ENCODE measurements at regions not wholly inside any gene's neighbourhood (a gene's known extent, or its start where the extent isn't known, plus 50 kb on each side); places are given as distances from the start of the nearest gene placed in this dataset.

DNA sequence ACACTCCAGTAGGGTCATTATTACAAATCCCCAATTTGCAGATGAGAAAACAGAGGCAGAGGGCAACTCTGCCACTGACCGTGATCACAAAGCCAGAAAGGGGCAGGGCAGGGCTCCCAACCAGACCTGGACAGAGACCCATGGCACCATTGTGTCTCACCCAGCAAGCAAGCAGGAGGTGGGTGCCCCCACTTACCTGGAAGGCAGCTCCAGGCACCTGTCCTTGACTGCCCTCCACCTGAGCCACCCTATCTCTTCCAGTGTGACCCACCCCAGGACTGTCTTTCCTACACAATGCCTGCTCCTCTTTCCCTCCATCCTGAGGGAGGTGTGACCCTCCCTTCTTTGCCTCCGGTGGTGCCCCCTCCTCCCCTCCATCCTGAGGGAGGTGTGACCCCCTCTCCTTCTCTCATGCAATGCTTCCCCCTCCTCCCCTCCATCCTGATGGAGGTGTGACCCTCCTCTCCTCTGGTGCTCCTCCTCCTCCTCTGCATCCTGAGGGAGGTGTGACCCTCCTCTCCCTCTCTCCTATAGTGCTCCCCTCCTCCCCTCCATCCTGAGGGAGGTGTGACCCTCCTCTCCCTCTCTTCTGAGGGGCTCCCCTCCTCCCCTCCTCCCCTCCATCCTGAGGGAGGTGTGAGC is 198.0 kb downstream of the MED10 start:
- no peaks in the 10 kb centered on the region for H3K4me1 ChIP-seq (ENCODE audit: control insufficient read depth in 5 of 5, insufficient read depth in 5 of 5, low read length in 5 of 5)
- peaks cover 0 to 5% (median 3%) of the 10 kb centered on the region in 5 donors for H3K27me3 ChIP-seq (ENCODE audit: control insufficient read depth in 5 of 5, insufficient read depth in 4 of 5, low read length in 5 of 5)
- H3K36me3 ChIP-seq (ENCODE audit: control insufficient read depth in 5 of 5, insufficient read depth in 5 of 5, low read length in 5 of 5), result no peaks in the 10 kb centered on the region
- H3K9ac ChIP-seq (ENCODE audit: low read length in 5 of 5), result no peak overlapping the region
- H3K4me3 ChIP-seq (ENCODE audit: low read depth in 1 of 5, low read length in 5 of 5), result no peak overlapping the region
- H3K27ac ChIP-seq (ENCODE audit: low read depth, low read length), result no peak overlapping the region
- peaks cover 0 to 3% (median 0%) of the 10 kb centered on the region in 5 donors for H3K9me3 ChIP-seq (ENCODE audit: control insufficient read depth in 5 of 5, low read length in 5 of 5)

DNA sequence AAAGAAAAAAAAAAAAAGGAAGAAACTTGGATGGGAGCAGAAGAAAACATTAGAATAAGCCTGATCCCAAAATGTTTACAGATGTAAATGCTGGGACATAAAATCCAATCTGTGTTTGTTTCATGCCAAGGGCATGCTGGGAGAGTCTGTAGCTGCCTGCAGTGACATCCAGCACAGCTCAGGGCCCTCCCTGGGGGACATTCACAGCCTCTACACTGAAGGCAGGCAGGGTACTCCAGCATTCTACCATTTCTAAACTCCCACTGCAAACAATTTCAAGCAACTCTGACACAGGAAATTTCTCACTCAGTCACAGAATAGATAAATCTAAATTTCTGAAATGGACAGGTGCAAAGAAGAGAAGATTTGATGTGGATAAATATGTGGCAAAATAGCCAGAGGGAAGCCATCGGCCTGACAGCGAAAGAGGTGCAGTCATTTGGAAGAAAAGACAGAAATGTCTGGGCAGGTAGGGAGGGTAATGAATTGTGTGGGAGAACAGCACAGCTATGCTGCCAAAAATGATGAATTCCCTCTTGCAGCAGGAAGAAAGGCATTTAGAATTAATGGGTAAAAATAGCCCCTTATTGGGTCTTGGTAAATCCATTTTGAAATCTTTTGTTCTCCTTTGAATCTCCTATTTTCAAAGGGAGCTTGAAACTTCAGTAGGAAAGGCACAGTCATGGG is 199.4 kb downstream of the MED10 start:
- Histone ChIP-seq H3K4me1 (ENCODE audit: control insufficient read depth in 5 of 5, insufficient read depth in 5 of 5, low read length in 5 of 5) (no peaks in the 10 kb centered on the region), H3K27me3 (ENCODE audit: control insufficient read depth in 5 of 5, insufficient read depth in 4 of 5, low read length in 5 of 5) (peaks cover 0 to 5% (median 3%) of the 10 kb centered on the region in 5 donors), H3K4me3 (ENCODE audit: low read depth in 1 of 5, low read length in 5 of 5) (no peak overlapping the region), H3K9ac (ENCODE audit: low read length in 5 of 5) (no peak overlapping the region), H3K9me3 (ENCODE audit: control insufficient read depth in 5 of 5, low read length in 5 of 5) (peaks cover 0 to 3% (median 0%) of the 10 kb centered on the region in 5 donors), H3K27ac (ENCODE audit: low read depth, low read length) (no peak overlapping the region), H3K36me3 (ENCODE audit: control insufficient read depth in 5 of 5, insufficient read depth in 5 of 5, low read length in 5 of 5) (no peaks in the 10 kb centered on the region)

DNA sequence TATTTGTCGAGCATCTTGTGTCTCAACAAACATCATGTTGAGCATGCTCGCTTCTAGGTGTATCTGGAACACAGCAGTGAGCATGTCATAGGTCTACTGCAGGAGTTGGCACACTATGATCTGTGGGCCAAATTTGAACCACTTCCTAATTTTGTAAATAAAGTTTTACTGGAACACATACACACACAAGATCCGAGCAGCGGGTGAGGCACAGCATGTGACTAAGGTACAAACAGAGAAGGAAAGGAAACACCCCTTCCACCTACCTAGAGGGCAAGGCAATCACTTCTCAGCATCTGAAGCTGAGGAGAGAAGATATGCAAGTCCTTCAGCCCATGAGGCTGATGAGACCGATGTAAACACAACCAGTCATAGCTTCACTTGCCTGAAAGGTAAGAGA is 200.4 kb downstream of the MED10 start:
- Histone ChIP-seq H3K36me3 (ENCODE audit: control insufficient read depth in 5 of 5, insufficient read depth in 5 of 5, low read length in 5 of 5) (no peaks in the 10 kb centered on the region), H3K4me3 (ENCODE audit: low read depth in 1 of 5, low read length in 5 of 5) (no peak overlapping the region), H3K27me3 (ENCODE audit: control insufficient read depth in 5 of 5, insufficient read depth in 4 of 5, low read length in 5 of 5) (peaks cover 0 to 5% (median 3%) of the 10 kb centered on the region in 5 donors), H3K4me1 (ENCODE audit: control insufficient read depth in 5 of 5, insufficient read depth in 5 of 5, low read length in 5 of 5) (no peaks in the 10 kb centered on the region), H3K9me3 (ENCODE audit: control insufficient read depth in 5 of 5, low read length in 5 of 5) (peaks cover 0 to 3% (median 0%) of the 10 kb centered on the region in 5 donors), H3K27ac (ENCODE audit: low read depth, low read length) (no peak overlapping the region), H3K9ac (ENCODE audit: low read length in 5 of 5) (no peak overlapping the region)

DNA sequence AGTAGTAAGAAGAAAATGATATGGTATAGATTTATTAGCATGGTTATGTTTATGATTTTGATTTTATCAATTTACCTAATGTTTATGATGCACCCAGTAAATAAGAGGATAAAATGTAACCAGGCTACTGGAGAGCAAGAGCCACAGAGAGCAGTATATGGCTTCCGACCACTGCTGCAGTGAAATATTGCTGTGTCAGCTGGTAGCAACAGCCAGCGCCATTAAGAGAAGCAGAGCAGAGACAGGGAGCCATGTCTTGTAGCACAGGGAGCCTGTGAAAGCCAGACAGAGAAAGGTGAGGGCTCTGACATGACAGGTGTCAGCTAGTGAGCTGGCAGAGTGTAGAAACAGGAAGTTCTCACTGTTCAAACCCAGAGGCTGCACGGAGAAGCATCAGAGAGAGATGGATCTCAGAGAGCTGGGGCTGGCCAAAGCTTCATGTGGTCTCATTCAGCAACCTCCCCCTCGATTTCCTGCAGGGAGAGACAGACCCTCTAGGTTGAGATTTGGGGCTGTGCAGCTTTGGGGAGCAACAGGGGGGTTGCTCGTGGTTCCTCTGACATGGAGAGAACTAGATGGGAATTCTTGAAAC is 202.1 kb downstream of the MED10 start:
- Histone ChIP-seq H3K4me3 (ENCODE audit: low read depth in 1 of 5, low read length in 5 of 5) (no peak overlapping the region), H3K9me3 (ENCODE audit: control insufficient read depth in 5 of 5, low read length in 5 of 5) (peaks cover 0 to 3% (median 0%) of the 10 kb centered on the region in 5 donors), H3K36me3 (ENCODE audit: control insufficient read depth in 5 of 5, insufficient read depth in 5 of 5, low read length in 5 of 5) (no peaks in the 10 kb centered on the region), H3K4me1 (ENCODE audit: control insufficient read depth in 5 of 5, insufficient read depth in 5 of 5, low read length in 5 of 5) (no peaks in the 10 kb centered on the region), H3K27me3 (ENCODE audit: control insufficient read depth in 5 of 5, insufficient read depth in 4 of 5, low read length in 5 of 5) (peaks cover 0 to 3% (median 3%) of the 10 kb centered on the region in 5 donors), H3K9ac (ENCODE audit: low read length in 5 of 5) (no peak overlapping the region), H3K27ac (ENCODE audit: low read depth, low read length) (no peak overlapping the region)

DNA sequence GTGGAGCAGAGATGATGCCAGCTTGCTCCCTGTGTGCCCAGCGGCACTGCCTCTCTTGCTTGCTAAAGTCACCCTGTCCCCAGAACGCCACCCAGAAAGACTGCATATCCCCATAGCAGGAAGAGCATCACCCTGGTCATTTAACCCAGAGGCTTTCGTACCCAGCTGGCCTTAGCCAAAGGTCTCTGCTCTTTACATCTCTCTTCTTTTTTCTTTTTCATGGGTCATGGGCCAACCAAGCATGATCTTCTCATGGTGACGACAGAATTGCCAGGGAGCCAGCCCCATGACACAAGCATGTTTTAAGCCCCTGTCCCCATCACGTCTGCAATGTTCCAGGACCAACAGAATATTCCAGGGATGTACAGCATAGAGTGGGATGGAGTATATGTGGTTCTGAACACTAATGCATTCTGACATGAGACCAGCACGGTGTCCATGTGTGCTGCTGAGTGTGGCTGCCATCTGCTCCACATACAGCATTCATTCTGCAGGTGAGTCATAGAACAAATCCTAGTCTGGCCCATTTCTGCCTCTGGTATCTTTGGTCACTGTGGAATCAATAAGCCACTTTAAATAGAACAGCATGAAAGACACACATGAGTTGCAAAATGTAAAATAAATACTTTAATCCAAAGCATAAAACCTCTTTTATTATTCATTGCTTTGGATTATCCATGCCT is 203.0 kb downstream of the MED10 start:
- Histone ChIP-seq H3K9ac (ENCODE audit: low read length in 5 of 5) (no peak overlapping the region), H3K27me3 (ENCODE audit: control insufficient read depth in 5 of 5, insufficient read depth in 4 of 5, low read length in 5 of 5) (peaks cover 0 to 2% (median 0%) of the 10 kb centered on the region in 5 donors), H3K4me1 (ENCODE audit: control insufficient read depth in 5 of 5, insufficient read depth in 5 of 5, low read length in 5 of 5) (no peaks in the 10 kb centered on the region), H3K9me3 (ENCODE audit: control insufficient read depth in 5 of 5, low read length in 5 of 5) (peaks cover 0 to 2% (median 0%) of the 10 kb centered on the region in 5 donors), H3K36me3 (ENCODE audit: control insufficient read depth in 5 of 5, insufficient read depth in 5 of 5, low read length in 5 of 5) (no peaks in the 10 kb centered on the region), H3K4me3 (ENCODE audit: low read depth in 1 of 5, low read length in 5 of 5) (no peak overlapping the region), H3K27ac (ENCODE audit: low read depth, low read length) (no peak overlapping the region)

DNA sequence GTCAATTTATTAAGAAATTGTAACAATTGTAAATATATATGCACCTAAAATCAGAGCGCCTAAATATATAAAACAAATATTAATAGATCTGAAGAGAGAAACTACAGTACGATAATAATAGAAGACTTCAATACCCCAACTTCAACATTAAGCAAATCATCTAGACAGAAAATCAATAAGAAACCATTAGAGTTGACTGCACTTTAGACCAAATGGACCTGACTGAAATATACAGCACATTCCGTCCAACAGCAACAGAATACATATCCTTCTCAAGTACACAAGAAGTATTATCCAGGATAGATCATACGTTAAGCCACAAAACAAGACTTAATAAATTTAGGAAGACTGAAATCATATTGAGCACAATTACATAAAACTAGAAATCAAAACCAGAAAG is 208.7 kb downstream of the MED10 start:
- H3K4me3 ChIP-seq (ENCODE audit: low read depth in 1 of 5, low read length in 5 of 5), result no peak overlapping the region
- H3K36me3 ChIP-seq (ENCODE audit: control insufficient read depth in 5 of 5, insufficient read depth in 5 of 5, low read length in 5 of 5), result no peaks in the 10 kb centered on the region
- H3K9me3 ChIP-seq (ENCODE audit: control insufficient read depth in 5 of 5, low read length in 5 of 5), result no peaks in the 10 kb centered on the region
- H3K27ac ChIP-seq (ENCODE audit: low read depth, low read length), result no peak overlapping the region
- peaks cover 0 to 2% (median 0%) of the 10 kb centered on the region in 5 donors for H3K27me3 ChIP-seq (ENCODE audit: control insufficient read depth in 5 of 5, insufficient read depth in 4 of 5, low read length in 5 of 5)
- no peaks in the 10 kb centered on the region for H3K4me1 ChIP-seq (ENCODE audit: control insufficient read depth in 5 of 5, insufficient read depth in 5 of 5, low read length in 5 of 5)
- H3K9ac ChIP-seq (ENCODE audit: low read length in 5 of 5), result no peak overlapping the region

DNA sequence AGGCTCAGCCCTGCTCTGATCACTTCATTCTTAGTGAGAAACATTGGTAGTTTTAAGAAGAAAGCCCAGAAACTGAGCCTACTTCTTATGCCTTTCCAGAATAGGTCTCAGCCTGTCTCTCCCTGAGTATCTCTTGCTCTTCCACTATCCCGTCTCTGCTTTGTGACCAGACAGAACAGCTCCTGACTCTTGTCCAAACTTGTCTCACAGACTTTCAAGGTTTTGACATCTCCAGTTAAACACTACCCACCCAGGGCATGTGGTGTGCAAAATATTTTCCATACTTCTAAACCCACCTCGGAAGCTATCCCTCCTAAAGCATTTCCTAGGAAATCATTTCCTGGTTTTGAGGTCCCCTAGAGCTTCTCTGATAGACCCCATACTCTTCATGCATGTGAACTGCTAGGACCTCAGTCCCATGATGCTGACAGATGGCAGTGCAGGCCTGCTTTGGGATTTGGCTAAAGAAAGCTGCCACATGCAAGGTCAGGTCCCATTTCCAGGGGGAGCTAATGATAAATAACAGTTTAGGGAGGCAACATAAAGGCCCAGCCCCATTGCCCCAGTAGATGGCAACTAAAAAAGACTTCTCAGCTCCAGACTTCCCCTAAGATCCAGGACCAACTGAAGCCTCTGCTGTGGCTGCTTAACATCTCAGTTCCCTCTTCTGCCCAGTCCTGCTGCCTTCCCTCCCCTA is 211.5 kb downstream of the MED10 start:
- no peaks in the 10 kb centered on the region for H3K9me3 ChIP-seq (ENCODE audit: control insufficient read depth in 5 of 5, low read length in 5 of 5)
- H3K27me3 ChIP-seq (ENCODE audit: control insufficient read depth in 5 of 5, insufficient read depth in 4 of 5, low read length in 5 of 5), result peaks cover 0 to 5% (median 0%) of the 10 kb centered on the region in 5 donors
- H3K27ac ChIP-seq (ENCODE audit: low read depth, low read length), result no peak overlapping the region
- no peaks in the 10 kb centered on the region for H3K4me1 ChIP-seq (ENCODE audit: control insufficient read depth in 5 of 5, insufficient read depth in 5 of 5, low read length in 5 of 5)
- H3K36me3 ChIP-seq (ENCODE audit: control insufficient read depth in 5 of 5, insufficient read depth in 5 of 5, low read length in 5 of 5), result no peaks in the 10 kb centered on the region
- H3K4me3 ChIP-seq (ENCODE audit: low read depth in 1 of 5, low read length in 5 of 5), result no peak overlapping the region
- H3K9ac ChIP-seq (ENCODE audit: low read length in 5 of 5), result no peak overlapping the region

DNA sequence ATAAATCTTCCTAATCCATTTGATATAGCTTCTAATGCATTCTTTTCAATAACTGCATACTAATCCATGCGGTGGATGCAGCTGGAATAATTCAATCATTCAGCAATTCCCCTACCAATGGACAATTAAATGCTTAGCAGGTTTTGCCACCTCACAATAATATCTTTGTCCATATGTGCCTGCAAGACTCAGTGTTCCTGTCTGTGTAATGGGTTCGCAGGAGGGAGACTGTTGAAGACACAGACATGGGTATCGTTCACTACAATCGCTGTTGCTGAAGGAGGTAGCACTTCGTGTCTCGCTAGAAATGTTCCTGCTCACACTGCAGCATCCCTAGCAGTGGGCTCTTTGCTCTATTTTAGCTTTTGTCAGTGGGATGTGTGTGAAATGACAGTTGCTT is 214.4 kb downstream of the MED10 start:
- H3K9ac ChIP-seq (ENCODE audit: low read length in 5 of 5), result no peak overlapping the region
- H3K9me3 ChIP-seq (ENCODE audit: control insufficient read depth in 5 of 5, low read length in 5 of 5), result no peaks in the 10 kb centered on the region
- no peak overlapping the region for H3K27ac ChIP-seq (ENCODE audit: low read depth, low read length)
- no peaks in the 10 kb centered on the region for H3K36me3 ChIP-seq (ENCODE audit: control insufficient read depth in 5 of 5, insufficient read depth in 5 of 5, low read length in 5 of 5)
- H3K4me3 ChIP-seq (ENCODE audit: low read depth in 1 of 5, low read length in 5 of 5), result no peak overlapping the region
- H3K27me3 ChIP-seq (ENCODE audit: control insufficient read depth in 5 of 5, insufficient read depth in 4 of 5, low read length in 5 of 5), result peaks cover 0 to 5% (median 2%) of the 10 kb centered on the region in 5 donors
- H3K4me1 ChIP-seq (ENCODE audit: control insufficient read depth in 5 of 5, insufficient read depth in 5 of 5, low read length in 5 of 5), result no peaks in the 10 kb centered on the region

DNA sequence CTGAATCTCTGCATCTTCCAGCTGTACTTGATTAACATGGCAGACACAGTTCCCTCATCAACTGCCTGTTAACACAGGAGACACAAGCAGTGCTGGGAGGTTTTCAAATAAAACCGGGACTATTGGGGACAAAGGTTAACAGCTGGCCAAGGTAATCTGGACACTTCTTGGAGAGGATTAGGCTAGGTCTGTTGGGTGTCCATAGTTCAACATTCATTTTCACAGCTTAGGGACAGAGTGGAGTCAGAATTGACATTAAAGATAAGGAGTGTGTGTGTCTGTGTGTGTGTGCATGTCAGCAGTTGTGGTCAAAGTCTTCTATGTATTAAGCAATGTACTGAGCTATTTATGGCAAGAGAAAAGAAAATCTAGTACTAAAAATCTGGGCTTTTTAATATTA is 216.2 kb downstream of the MED10 start:
- H3K27me3 ChIP-seq (ENCODE audit: control insufficient read depth in 5 of 5, insufficient read depth in 4 of 5, low read length in 5 of 5), result peaks cover 0 to 5% (median 2%) of the 10 kb centered on the region in 5 donors
- no peak overlapping the region for H3K9ac ChIP-seq (ENCODE audit: low read length in 5 of 5)
- H3K4me3 ChIP-seq (ENCODE audit: low read depth in 1 of 5, low read length in 5 of 5), result no peak overlapping the region
- H3K27ac ChIP-seq (ENCODE audit: low read depth, low read length), result no peak overlapping the region
- no peaks in the 10 kb centered on the region for H3K36me3 ChIP-seq (ENCODE audit: control insufficient read depth in 5 of 5, insufficient read depth in 5 of 5, low read length in 5 of 5)
- no peaks in the 10 kb centered on the region for H3K4me1 ChIP-seq (ENCODE audit: control insufficient read depth in 5 of 5, insufficient read depth in 5 of 5, low read length in 5 of 5)
- H3K9me3 ChIP-seq (ENCODE audit: control insufficient read depth in 5 of 5, low read length in 5 of 5), result no peaks in the 10 kb centered on the region

All from subcutaneous abdominal adipose tissue (tissue), 5 donors.